ENCODE measurements at regions not wholly inside any gene's neighbourhood (a gene's known extent, or its start where the extent isn't known, plus 50 kb on each side); places are given as distances from the start of the nearest gene placed in this dataset.
"Not testable (repeated sequence)": the region's sequence is repeated elsewhere in the genome, so short reads cannot be mapped to it uniquely, and the experiment has no call there.

- no peak for DNase-seq
Observed at GRCh38 chr4:170529748-170530722, 440.3 kb upstream of the AADAT start.

- no peak for DNase-seq
Observed at GRCh38 chr4:170526471-170526870, 436.7 kb upstream of the AADAT start.

GRCh38 chr4:170522427-170522970, 432.7 kb upstream of the AADAT start:
- DNase-seq, result no peak

GRCh38 chr4:170497689-170498088, 407.9 kb upstream of the AADAT start:
- DNase-seq, result peak; percentile 17

GRCh38 chr4:170497112-170497511, 407.4 kb upstream of the AADAT start:
- DNase-seq, result peak; percentile 66

GRCh38 chr4:170491981-170492380, 402.2 kb upstream of the AADAT start:
- no peak for DNase-seq

- no peak for DNase-seq
Observed at GRCh38 chr4:170476351-170476750, 386.6 kb upstream of the AADAT start.

- no peak for DNase-seq
Observed at GRCh38 chr4:170465429-170465828, 375.7 kb upstream of the AADAT start.

GRCh38 chr4:170464614-170465197, 374.9 kb upstream of the AADAT start:
- DNase-seq, result peak; percentile 14

- no peak for DNase-seq
Observed at GRCh38 chr4:170446782-170447181, 357.0 kb upstream of the AADAT start.

GRCh38 chr4:170441146-170441545, 351.4 kb upstream of the AADAT start:
- not testable (repeated sequence) for DNase-seq

GRCh38 chr4:170428929-170429328, 339.2 kb upstream of the AADAT start:
- no peak for DNase-seq

- no peak for DNase-seq
Observed at GRCh38 chr4:170425521-170426143, 335.9 kb upstream of the AADAT start.

- DNase-seq, result no peak
Observed at GRCh38 chr4:170425040-170425439, 335.3 kb upstream of the AADAT start.

- no peak for DNase-seq
Observed at GRCh38 chr4:170423137-170423536, 333.4 kb upstream of the AADAT start.

- no peak for DNase-seq
Observed at GRCh38 chr4:170420255-170420693, 330.5 kb upstream of the AADAT start.

GRCh38 chr4:170414961-170415360, 325.2 kb upstream of the AADAT start:
- no peak for DNase-seq

GRCh38 chr4:170414360-170414759, 324.6 kb upstream of the AADAT start:
- no peak for DNase-seq

GRCh38 chr4:170413951-170414350, 324.2 kb upstream of the AADAT start:
- DNase-seq, result no peak

GRCh38 chr4:170400361-170400760, 310.6 kb upstream of the AADAT start:
- DNase-seq, result no peak

GRCh38 chr4:170399581-170400293, 310.0 kb upstream of the AADAT start:
- no peak for DNase-seq

- no peak for DNase-seq
Observed at GRCh38 chr4:170398218-170398617, 308.5 kb upstream of the AADAT start.

- no peak for DNase-seq
Observed at GRCh38 chr4:170395773-170396172, 306.0 kb upstream of the AADAT start.

Measured in DMS53 (cell line).